ENCODE measurements at regions not wholly inside any gene's neighbourhood (a gene's known extent, or its start where the extent isn't known, plus 50 kb on each side); places are given as distances from the start of the nearest gene placed in this dataset.

- H3K27ac Mint-ChIP-seq, result no peak overlapping the region; a peak in 1 of 7 replicates
- peaks cover 4 to 12% of the 10 kb centered on the region in 2 experiments; a peak in 4 of 5 replicates for H3K9me3 Mint-ChIP-seq
- H2BK15ac ChIP-seq (ENCODE audit: low read depth, low read length), result no peak overlapping the region
These were observed 342.7 kb upstream of the KLF6 start for GRCh38 chr10:4127518-4128315.

More at GRCh38 chr10:4127518-4128315, 342.7 kb upstream of the KLF6 start:
- Histone ChIP-seq H3K14ac (ENCODE audit: insufficient read depth, low read length) (no peak overlapping the region), H3K56ac (ENCODE audit: insufficient read length, low read depth, low read length) (no peak overlapping the region), H3K4ac (ENCODE audit: low read depth, low read length) (no peak overlapping the region), H3K23me2 (ENCODE audit: insufficient read length, low read depth, low read length, poor library complexity, severe bottlenecking) (no peaks in the 10 kb centered on the region), H3K9ac (ENCODE audit: extremely low read depth, insufficient read length, low read length) (no peak overlapping the region), H3K23ac (ENCODE audit: insufficient read length, low read depth, low read length) (no peak overlapping the region), H3K4me1 (ENCODE audit: insufficient read depth, low read length) (no peaks in the 10 kb centered on the region), H3K79me1 (ENCODE audit: insufficient read depth, low read depth, low read length, poor library complexity, severe bottlenecking) (no peaks in the 10 kb centered on the region), H3T11ph (ENCODE audit: low read length) (no peak overlapping the region), H4K91ac (ENCODE audit: insufficient read length, low read depth, low read length) (no peak overlapping the region), H4K5ac (ENCODE audit: insufficient read length, low read depth, low read length) (no peak overlapping the region), H4K20me1 (ENCODE audit: control insufficient read depth, insufficient read depth, insufficient read length) (no peaks in the 10 kb centered on the region), H4K8ac (replicated peaks; ENCODE audit: insufficient read length, low read depth, low read length) (no peak overlapping the region), H2BK12ac (ENCODE audit: insufficient read length, low read depth, low read length) (no peak overlapping the region), H2BK5ac (ENCODE audit: insufficient read length, low read length) (no peak overlapping the region), H3K4me2 (ENCODE audit: insufficient read depth, insufficient read length, low read length) (no peak overlapping the region), H2AFZ (ENCODE audit: low read length) (no peak overlapping the region), H3K9me3 (ENCODE audit: control insufficient read depth, low read depth, low read length) (no peaks in the 10 kb centered on the region), H2BK20ac (ENCODE audit: low read depth, low read length, poor library complexity, severe bottlenecking) (no peak overlapping the region), H2AK5ac (ENCODE audit: insufficient read length, low read length) (no peak overlapping the region), H3K18ac (ENCODE audit: insufficient read length, low read depth, low read length) (no peak overlapping the region), H2BK120ac (ENCODE audit: low read depth, low read length, poor library complexity, severe bottlenecking) (no peak overlapping the region), H3K27ac (ENCODE audit: insufficient read length, low read depth, low read length) (no peak overlapping the region), H3K79me2 (ENCODE audit: insufficient read depth, low read length) (no peaks in the 10 kb centered on the region), H3K27me3 (ENCODE audit: insufficient read depth, low read length) (no peaks in the 10 kb centered on the region)
- TF ChIP-seq CTCF (conservative IDR thresholded peaks at IDR 0.05), result no peak
- no CpG with 5 or more reads among the region's 7 CpGs for WGBS (ENCODE audit: extremely low coverage, insufficient read length, low lambda C conversion rate)
- no peak overlapping the region for H3K4me3 Mint-ChIP-seq
- no peaks in the 10 kb centered on the region for H3K27me3 Mint-ChIP-seq (ENCODE audit: low read depth)
- H3K36me3 Mint-ChIP-seq (ENCODE audit: insufficient read depth in 1 of 3, low read depth in 3 of 3), result peaks cover 0 to 7% (median 5%) of the 10 kb centered on the region in 3 experiments; a peak in 2 of 7 replicates
- H3K4me1 Mint-ChIP-seq, result peaks cover 2 to 16% of the 10 kb centered on the region in 2 experiments; a peak in 3 of 4 replicates
- DNase-seq, result no peak
